H1 (cell line): ENCODE measurements at regions not wholly inside any gene's neighbourhood (a gene's known extent, or its start where the extent isn't known, plus 50 kb on each side); places are given as distances from the start of the nearest gene placed in this dataset.

ENCODE experiments used
- CTCF ChIA-PET: fragments of 300-600 bp; sonication (Branson Sonifier 250); formaldehyde crosslinking; loops from one replicate; lab custom pipeline; 2021; ENCODE audit not compliant: partially characterized antibody; lab: Charles Lee
- POLR2A ChIA-PET: fragments of 300-600 bp; sonication (Branson Sonifier 250); formaldehyde crosslinking; loops from one replicate; lab custom pipeline; 2021; ENCODE audit warnings: inconsistent platforms; ENCODE audit not compliant: partially characterized antibody; lab: Charles Lee
- DNase-seq, 2 experiments: peaks; one replicate each; pipeline versions ENCODE4 v3.0.0 to v3.0.0-alpha.2; 2010 to 2022; ENCODE audit warnings: low spot score in 2 of 2, low read depth in 1 of 2, mixed read lengths in 1 of 2
- FAIRE-seq: peaks from 2 replicates; lab custom pipeline; 2011; peaks lifted over from hg19 to GRCh38; lab: Jason Lieb, UNC
- H2AFZ ChIP-seq: 2 replicates; pipeline ENCODE4 v1.8.1; 2012; ENCODE audit warnings: low read length, inconsistent platforms
- H2AK5ac ChIP-seq: 2 replicates; pipeline ENCODE4 v1.6.1; 2013; ENCODE audit warnings: low read depth, low read length
- H2BK120ac ChIP-seq: replicated peaks from 2 replicates; pipeline ENCODE3; 2013; ENCODE audit warnings: low read depth, low read length, inconsistent platforms
- H2BK12ac ChIP-seq: 2 replicates; pipeline ENCODE4 v1.6.1; 2013; ENCODE audit warnings: low read depth, low read length
- H2BK15ac ChIP-seq: 2 replicates; pipeline ENCODE4 v1.6.1; 2013; ENCODE audit warnings: low read length
- H2BK20ac ChIP-seq: 2 replicates; pipeline ENCODE4 v1.6.1; 2013; ENCODE audit warnings: low read length
- H2BK5ac ChIP-seq: 2 replicates; pipeline ENCODE4 v1.6.1; 2013; ENCODE audit warnings: low read depth, low read length
- H3K14ac ChIP-seq: 2 replicates; pipeline ENCODE4 v1.6.1; 2013; ENCODE audit warnings: inconsistent platforms; ENCODE audit not compliant: insufficient read length
- H3K18ac ChIP-seq: 2 replicates; pipeline ENCODE4 v1.6.1; 2013; ENCODE audit warnings: low read length; ENCODE audit errors: extremely low read depth
- H3K23ac ChIP-seq: 2 replicates; pipeline ENCODE4 v1.6.1; 2013; ENCODE audit warnings: inconsistent platforms; ENCODE audit not compliant: insufficient read length
- H3K23me2 ChIP-seq: 2 replicates; pipeline ENCODE4 v1.6.1; 2013; ENCODE audit warnings: low read depth, low read length
- H3K27ac ChIP-seq: 2 replicates; pipeline ENCODE4 v1.6.1; 2011; ENCODE audit warnings: low read depth, low read length, inconsistent platforms
- H3K27me3 ChIP-seq, 4 experiments: replicated peaks in 1 of 4; 1 replicate in 1 of 4; 2 replicates in 3 of 4; pipeline versions ENCODE4 v1.6.1 to v1.8.1; 2011 to 2013; ENCODE audit warnings: low read length in 3 of 4, mild to moderate bottlenecking in 3 of 4, inconsistent platforms in 2 of 4, mixed read lengths in 2 of 4, moderate library complexity in 1 of 4; ENCODE audit not compliant: control insufficient read depth in 3 of 4, insufficient read depth in 3 of 4; ENCODE audit errors: extremely low read depth in 1 of 4
- H3K36me3 ChIP-seq, 4 experiments: 2 replicates each; pipeline versions ENCODE4 v1.6.1 to v1.8.1; 2011 to 2013; ENCODE audit warnings: mild to moderate bottlenecking in 4 of 4, low read length in 3 of 4, moderate library complexity in 2 of 4, control low read depth in 1 of 4, inconsistent platforms in 1 of 4; ENCODE audit not compliant: insufficient read depth in 4 of 4, control insufficient read depth in 2 of 4
- H3K4ac ChIP-seq: replicated peaks from 2 replicates; pipeline ENCODE3; 2013; ENCODE audit warnings: low read length, low read depth, mixed read lengths, inconsistent platforms; ENCODE audit not compliant: insufficient read length
- H3K4me1 ChIP-seq, 4 experiments: replicated peaks in 1 of 4; 1 replicate in 1 of 4; 2 replicates in 3 of 4; pipeline versions ENCODE4 v1.6.1 to v1.8.1; 2011 to 2013; ENCODE audit warnings: low read length in 3 of 4, inconsistent platforms in 2 of 4, mixed read lengths in 1 of 4; ENCODE audit not compliant: insufficient read depth in 4 of 4, control insufficient read depth in 3 of 4
- H3K4me2 ChIP-seq, 2 experiments: 2 replicates each; pipeline versions ENCODE4 v1.6.1 to v1.8.1; 2011 to 2013; ENCODE audit warnings: low read depth in 2 of 2, low read length in 2 of 2, control low read depth in 1 of 2, inconsistent platforms in 1 of 2, mild to moderate bottlenecking in 1 of 2; ENCODE audit not compliant: insufficient read depth in 1 of 2
- H3K4me3 ChIP-seq, 4 experiments: fragments of 200-600, 300-600 bp in 1 of 4; sonication (generic), shearing (Covaris generic), sonication (Bioruptor Twin) in 1 of 4; 2 replicates each; pipeline versions ENCODE4 v1.5.1 to v1.8.1; 2011 to 2016; ENCODE audit warnings: low read length in 4 of 4, low read depth in 3 of 4, control low read depth in 2 of 4, inconsistent platforms in 2 of 4, mild to moderate bottlenecking in 2 of 4, mixed read lengths in 1 of 4, moderate library complexity in 1 of 4; ENCODE audit not compliant: insufficient read depth in 2 of 4; ENCODE audit errors: extremely low read depth in 1 of 4
- H3K56ac ChIP-seq: replicated peaks from 2 replicates; pipeline ENCODE3; 2013; ENCODE audit warnings: low read depth, mild to moderate bottlenecking, mixed read lengths, low read length, inconsistent platforms; ENCODE audit not compliant: insufficient read length
- H3K79me1 ChIP-seq: 2 replicates; pipeline ENCODE4 v1.6.1; 2013; ENCODE audit warnings: low read depth, low read length, control low read depth
- H3K79me2 ChIP-seq, 2 experiments: 2 replicates each; pipeline versions ENCODE4 v1.6.1 to v1.8.1; 2012 to 2013; ENCODE audit warnings: low read length in 2 of 2, mild to moderate bottlenecking in 2 of 2, inconsistent platforms in 1 of 2; ENCODE audit not compliant: insufficient read depth in 2 of 2, control insufficient read depth in 1 of 2
- H3K9ac ChIP-seq, 4 experiments: replicated peaks in 1 of 4; 1 replicate in 1 of 4; 2 replicates in 3 of 4; pipeline versions ENCODE4 v1.6.1 to v1.8.1; 2011 to 2013; ENCODE audit warnings: low read depth in 3 of 4, low read length in 3 of 4, control low read depth in 2 of 4, mild to moderate bottlenecking in 2 of 4, moderate library complexity in 2 of 4, inconsistent platforms in 1 of 4; ENCODE audit errors: extremely low read depth in 1 of 4
- H3K9me3 ChIP-seq, 2 experiments: 2 replicates each; pipeline versions ENCODE4 v1.6.1 to v1.8.1; 2012 to 2013; ENCODE audit warnings: mild to moderate bottlenecking in 2 of 2, moderate library complexity in 2 of 2, control low read depth in 1 of 2, inconsistent platforms in 1 of 2, low read depth in 1 of 2, low read length in 1 of 2, mixed read lengths in 1 of 2; ENCODE audit not compliant: insufficient read depth in 2 of 2
- H4K20me1 ChIP-seq, 2 experiments: replicated peaks in 1 of 2; 2 replicates each; pipeline versions ENCODE3 to v1.8.1; 2011 to 2013; ENCODE audit warnings: inconsistent platforms in 2 of 2, low read length in 2 of 2, mild to moderate bottlenecking in 1 of 2; ENCODE audit not compliant: insufficient read depth in 2 of 2, control insufficient read depth in 1 of 2
- H4K5ac ChIP-seq: 2 replicates; pipeline ENCODE4 v1.6.1; 2013; ENCODE audit warnings: low read length, low read depth, mixed read lengths, inconsistent platforms; ENCODE audit not compliant: insufficient read length
- H4K8ac ChIP-seq: 2 replicates; pipeline ENCODE4 v1.8.0; 2013; ENCODE audit warnings: mild to moderate bottlenecking, moderate library complexity, low read length, inconsistent platforms; ENCODE audit not compliant: insufficient read depth; ENCODE audit errors: extremely low read depth
- H4K91ac ChIP-seq: replicated peaks from 2 replicates; pipeline ENCODE3; 2013; ENCODE audit warnings: low read length, mixed read lengths, inconsistent platforms; ENCODE audit not compliant: insufficient read length
- ZNF274 ChIP-seq: IDR thresholded peaks from 2 replicates; pipeline ENCODE4 v1.7.0; 2012; ENCODE audit warnings: low read length, borderline replicate concordance; ENCODE audit errors: extremely low read depth
- WGBS, 2 experiments: shearing (Covaris generic) in 1 of 2; methylation state at CpG; one replicate each; pipeline versions ENCODE4 v1.1.6 to v1.1.7; 2013 to 2015; ENCODE audit warnings: low lambda C conversion rate in 2 of 2, mixed read lengths in 2 of 2, inconsistent platforms in 1 of 2, low coverage in 1 of 2, missing lambda C conversion rate in 1 of 2; ENCODE audit not compliant: insufficient replicate concordance in 2 of 2, insufficient coverage in 1 of 2, insufficient read length in 1 of 2; ENCODE audit errors: extremely low coverage in 1 of 2, missing lambda C conversion rate in 1 of 2; 5-methylcytosine and 5-hydroxymethylcytosine counted together

DNA sequence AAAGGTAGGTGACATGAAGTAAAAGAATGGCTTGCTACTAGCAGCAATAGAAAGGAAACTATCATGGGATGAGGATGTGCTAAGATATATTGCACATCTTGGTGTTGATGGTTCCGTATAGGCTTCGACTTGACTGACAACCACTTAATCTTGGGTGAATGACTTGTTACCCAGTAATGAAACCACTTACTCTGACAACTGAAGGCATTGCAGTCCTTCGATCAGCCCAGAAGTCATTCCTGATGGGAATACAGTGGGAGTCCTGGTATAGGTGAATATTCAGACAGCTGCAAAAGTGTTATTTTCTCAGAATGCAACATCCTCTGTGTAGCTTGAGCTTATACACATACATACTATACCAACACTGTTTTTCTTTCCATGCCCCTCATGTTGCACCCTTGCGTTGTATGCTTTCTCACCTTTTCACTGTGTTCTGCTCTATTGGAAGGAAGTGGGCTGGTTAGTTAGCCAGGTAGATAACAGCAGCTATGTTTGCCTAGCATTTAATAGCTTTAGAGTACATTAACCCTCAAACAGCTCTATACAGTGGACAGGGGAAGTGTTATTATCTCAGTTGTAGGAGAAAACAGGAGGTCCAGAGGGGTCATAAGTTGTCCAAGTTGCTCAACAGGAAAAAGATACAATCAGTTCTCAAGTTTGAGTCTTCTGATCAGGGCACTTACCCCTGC is 376.5 kb downstream of the MFSD1 start:
- Histone ChIP-seq H3K4me3 (no peak overlapping the region), H4K8ac (no peak overlapping the region), H2BK120ac (no peak overlapping the region), H3K23ac (no peak overlapping the region), H2AK5ac (no peak overlapping the region), H4K20me1 (no peaks in the 10 kb centered on the region), H3K79me1 (no peaks in the 10 kb centered on the region), H3K36me3 (no peaks in the 10 kb centered on the region), H4K5ac (no peak overlapping the region), H3K9ac (no peak overlapping the region), H2AFZ (no peak overlapping the region), H2BK20ac (no peak overlapping the region), H3K27ac (no peak overlapping the region), H3K56ac (no peak overlapping the region), H3K9me3 (no peaks in the 10 kb centered on the region), H3K18ac (no peak overlapping the region), H3K4me1 (no peaks in the 10 kb centered on the region), H4K91ac (no peak overlapping the region), H3K27me3 (peaks cover 0 to 1% (median 0%) of the 10 kb centered on the region in 4 experiments; a peak in 1 of 7 replicates), H3K79me2 (no peaks in the 10 kb centered on the region), H3K4me2 (no peak overlapping the region), H3K4ac (no peak overlapping the region), H3K23me2 (no peaks in the 10 kb centered on the region), H2BK12ac (no peak overlapping the region), H2BK15ac (no peak overlapping the region), H3K14ac (no peak overlapping the region), H2BK5ac (no peak overlapping the region)
- FAIRE-seq (no peak), DNase-seq (no peak)
- ChIA-PET CTCF (interaction anchor here (0.7 kb wide), 1 partner anchor 517 kb away, joined by 3 read pairs; no protein-coding TSS in a partner anchor), POLR2A (no interaction called here)
- 96% methylated on average over 4 of the region's 4 CpGs; no CpG with 5 or more reads in 1 of the 2 experiments for whole genome bisulfite sequencing, 2 experiments
- no peak for TF ChIP-seq ZNF274
